Endothelial cell of umbilical vein (primary cell): ENCODE measurements at regions not wholly inside any gene's neighbourhood (a gene's known extent, or its start where the extent isn't known, plus 50 kb on each side); places are given as distances from the start of the nearest gene placed in this dataset.
A peak's percentile ranks its signal among the peaks of the same experiment; 100 is the strongest.

Experiments
- BruUV-seq: library from RNA; stranded (reverse); fragments of 400-500 nt; replicated peaks from 2 replicates; lab custom pipeline; 2021; lab: Mats Ljungman, UMichigan
- CTCF ChIA-PET: fragments of 300-600, 350-600 bp; sonication (Branson Sonifier 250); formaldehyde crosslinking; loops from one replicate; lab custom pipeline; 2021; ENCODE audit warnings: antibody characterized with exemption, inconsistent platforms; lab: Charles Lee
- POLR2A ChIA-PET: fragments of 300-600, 350-600 bp; sonication (Branson Sonifier 250); formaldehyde crosslinking; loops from one replicate; lab custom pipeline; 2021; ENCODE audit warnings: antibody characterized with exemption, inconsistent platforms; lab: Charles Lee
- DNase-seq: peaks from one replicate; pipeline ENCODE4 v3.0.0-alpha.2; 2011; ENCODE audit warnings: low read depth, low spot score
- FAIRE-seq: peaks from 2 replicates; lab custom pipeline; 2011; peaks lifted over from hg19 to GRCh38; lab: Jason Lieb, UNC
- H2AFZ ChIP-seq: 2 replicates; pipeline ENCODE4 v1.6.0; 2012; ENCODE audit warnings: low read depth, low read length, control low read depth, inconsistent platforms
- H3K27ac ChIP-seq: 2 replicates; pipeline ENCODE4 v1.5.1; 2011; ENCODE audit warnings: low read depth, mild to moderate bottlenecking, control low read depth, low read length, moderate library complexity; ENCODE audit not compliant: insufficient read depth
- H3K27me3 ChIP-seq, 2 experiments: 2 replicates each; pipeline versions ENCODE4 v1.6.0 to v1.6.1; 2011; ENCODE audit warnings: low read length in 2 of 2, mixed read lengths in 1 of 2; ENCODE audit not compliant: control insufficient read depth in 2 of 2, insufficient read depth in 2 of 2
- H3K36me3 ChIP-seq, 2 experiments: 2 replicates in 1 of 2; 3 replicates in 1 of 2; pipeline ENCODE4 v1.5.1; 2011; ENCODE audit warnings: low read length in 2 of 2, mild to moderate bottlenecking in 1 of 2, moderate library complexity in 1 of 2; ENCODE audit not compliant: control insufficient read depth in 2 of 2, insufficient read depth in 2 of 2; ENCODE audit errors: extremely low read depth in 1 of 2
- H3K4me1 ChIP-seq: 3 replicates; pipeline ENCODE4 v1.5.1; 2011; ENCODE audit warnings: mild to moderate bottlenecking, low read length; ENCODE audit not compliant: control insufficient read depth, insufficient read depth; ENCODE audit errors: extremely low read depth
- H3K4me2 ChIP-seq: 2 replicates; pipeline ENCODE4 v1.6.1; 2011; ENCODE audit warnings: low read length, control low read depth, mixed read lengths; ENCODE audit not compliant: insufficient read depth
- H3K4me3 ChIP-seq, 3 experiments: fragments of 200-600 bp in 1 of 3; sonication (generic), shearing (Covaris generic) in 1 of 3; replicated peaks in 1 of 3; 2 replicates each; pipeline ENCODE4 v1.5.1; 2011 to 2016; ENCODE audit warnings: control low read depth in 3 of 3, low read length in 3 of 3, mild to moderate bottlenecking in 2 of 3, inconsistent platforms in 1 of 3, low read depth in 1 of 3, moderate library complexity in 1 of 3; ENCODE audit not compliant: insufficient read depth in 1 of 3
- H3K79me2 ChIP-seq: 2 replicates; pipeline ENCODE4 v1.6.0; 2012; ENCODE audit warnings: low read length, inconsistent platforms; ENCODE audit not compliant: control insufficient read depth, insufficient read depth
- H3K9ac ChIP-seq: replicated peaks from 2 replicates; pipeline ENCODE3; 2011; ENCODE audit warnings: low read length, control low read depth; ENCODE audit not compliant: insufficient read depth; ENCODE audit errors: extremely low read depth
- H3K9me1 ChIP-seq: replicated peaks from 3 replicates; pipeline ENCODE4 v1.6.0; 2011; ENCODE audit warnings: mild to moderate bottlenecking, low read length; ENCODE audit not compliant: control insufficient read depth, insufficient read depth; ENCODE audit errors: extremely low read depth
- H3K9me3 ChIP-seq: replicated peaks from 2 replicates; pipeline ENCODE4 v1.5.1; 2012; ENCODE audit warnings: low read length, inconsistent platforms; ENCODE audit not compliant: control insufficient read depth, insufficient read depth
- H4K20me1 ChIP-seq: replicated peaks from 2 replicates; pipeline ENCODE3; 2011; ENCODE audit warnings: mild to moderate bottlenecking, low read length; ENCODE audit not compliant: control insufficient read depth, insufficient read depth; ENCODE audit errors: extremely low read depth
- EZH2 ChIP-seq: IDR thresholded peaks from 2 replicates; pipeline ENCODE4 v1.6.1; 2012; ENCODE audit warnings: borderline replicate concordance, low read depth, mild to moderate bottlenecking, moderate library complexity, low read length, inconsistent platforms; ENCODE audit not compliant: severe bottlenecking
- FOS ChIP-seq: IDR thresholded peaks from 2 replicates; pipeline ENCODE4 v1.6.1; 2011; ENCODE audit warnings: mild to moderate bottlenecking, low read length, moderate library complexity, borderline replicate concordance; ENCODE audit not compliant: insufficient read depth
- GATA2 ChIP-seq: IDR thresholded peaks from 2 replicates; pipeline ENCODE4 v1.7.0; 2011; ENCODE audit warnings: low read depth, mild to moderate bottlenecking, moderate library complexity, mixed read lengths, low read length; ENCODE audit not compliant: insufficient read length, insufficient read depth
- JUN ChIP-seq: IDR thresholded peaks from 2 replicates; pipeline ENCODE4 v1.6.1; 2011; ENCODE audit warnings: borderline replicate concordance, low read depth; ENCODE audit not compliant: insufficient read length, insufficient read depth
- MAX ChIP-seq: IDR thresholded peaks from 2 replicates; pipeline ENCODE4 v1.6.1; 2011; ENCODE audit not compliant: insufficient read depth, insufficient read length
- MYC ChIP-seq: IDR thresholded peaks from one replicate; pipeline ENCODE4 v1.6.1; 2011; ENCODE audit warnings: mild to moderate bottlenecking, low read depth, low read length
- POLR2A ChIP-seq: IDR thresholded peaks from 2 replicates; pipeline ENCODE4 v1.6.1; 2012; ENCODE audit warnings: low read depth, mild to moderate bottlenecking, control low read depth, low read length
- POLR2AphosphoS5 ChIP-seq: IDR thresholded peaks from 2 replicates; pipeline ENCODE4 v1.6.1; 2012; ENCODE audit warnings: low read depth, mild to moderate bottlenecking, control low read depth, low read length, moderate library complexity; ENCODE audit not compliant: insufficient read depth
- dilution Hi-C: fragments of 300-500 bp; cut with MboI; formaldehyde crosslinking; loops from one replicate; pipeline ENCODE4 v1.15.0; 2019; ENCODE audit warnings: low sequenced_read_pairs; ENCODE audit not compliant: extremely low pct_ligation_motif_present
- intact Hi-C: fragments of 100-400 bp; cut with micrococcal nuclease; formaldehyde crosslinking; loops from one replicate; pipeline ENCODE4 v1.10.0; 2022
- TF ChIP-seq, protein P1 (sequence below), 2 donors: IDR thresholded peaks; 1 replicate in 1 of 2; 2 replicates in 1 of 2; pipeline ENCODE4 v1.5.1; 2011; ENCODE audit warnings: low read length in 2 of 2, mild to moderate bottlenecking in 2 of 2, moderate library complexity in 2 of 2, control low read depth in 1 of 2, inconsistent platforms in 1 of 2, low read depth in 1 of 2; ENCODE audit not compliant: insufficient read depth in 1 of 2; ENCODE audit errors: extremely low read depth in 1 of 2

- Histone ChIP-seq H3K9me3 (no peaks in the 10 kb centered on the region), H3K79me2 (no peaks in the 10 kb centered on the region), H3K27ac (no peak overlapping the region), H3K9me1 (no peaks in the 10 kb centered on the region), H3K36me3 (no peaks in the 10 kb centered on the region), H3K9ac (no peak overlapping the region), H2AFZ (peak overlapping the region; percentile 48), H3K4me1 (peaks cover 7% of the 10 kb centered on the region), H3K27me3 (no peaks in the 10 kb centered on the region), H3K4me3 (no peak overlapping the region), H3K4me2 (no peak overlapping the region), H4K20me1 (no peaks in the 10 kb centered on the region)
- TF ChIP-seq MYC (no peak), MAX (no peak), JUN (no peak)
- TF ChIP-seq, protein P1, sequence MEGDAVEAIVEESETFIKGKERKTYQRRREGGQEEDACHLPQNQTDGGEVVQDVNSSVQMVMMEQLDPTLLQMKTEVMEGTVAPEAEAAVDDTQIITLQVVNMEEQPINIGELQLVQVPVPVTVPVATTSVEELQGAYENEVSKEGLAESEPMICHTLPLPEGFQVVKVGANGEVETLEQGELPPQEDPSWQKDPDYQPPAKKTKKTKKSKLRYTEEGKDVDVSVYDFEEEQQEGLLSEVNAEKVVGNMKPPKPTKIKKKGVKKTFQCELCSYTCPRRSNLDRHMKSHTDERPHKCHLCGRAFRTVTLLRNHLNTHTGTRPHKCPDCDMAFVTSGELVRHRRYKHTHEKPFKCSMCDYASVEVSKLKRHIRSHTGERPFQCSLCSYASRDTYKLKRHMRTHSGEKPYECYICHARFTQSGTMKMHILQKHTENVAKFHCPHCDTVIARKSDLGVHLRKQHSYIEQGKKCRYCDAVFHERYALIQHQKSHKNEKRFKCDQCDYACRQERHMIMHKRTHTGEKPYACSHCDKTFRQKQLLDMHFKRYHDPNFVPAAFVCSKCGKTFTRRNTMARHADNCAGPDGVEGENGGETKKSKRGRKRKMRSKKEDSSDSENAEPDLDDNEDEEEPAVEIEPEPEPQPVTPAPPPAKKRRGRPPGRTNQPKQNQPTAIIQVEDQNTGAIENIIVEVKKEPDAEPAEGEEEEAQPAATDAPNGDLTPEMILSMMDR (IDR thresholded peaks at IDR 0.05; ENCODE audit: extremely low read depth in 1 of 2, insufficient read depth in 1 of 2, low read depth in 1 of 2, low read length in 2 of 2): no peak
- dilution Hi-C loops: no loop called here
- intact Hi-C loops: no loop called here
- FAIRE-seq (no peak), DNase-seq (peak; percentile 41)
- CTCF ChIA-PET: no interaction called here
- POLR2A ChIA-PET: no interaction called here
- no TSS peak for BruUV-seq
Observed at GRCh38 chr12:75834591-75834990, 197.0 kb downstream of the PHLDA1 start.

DNA sequence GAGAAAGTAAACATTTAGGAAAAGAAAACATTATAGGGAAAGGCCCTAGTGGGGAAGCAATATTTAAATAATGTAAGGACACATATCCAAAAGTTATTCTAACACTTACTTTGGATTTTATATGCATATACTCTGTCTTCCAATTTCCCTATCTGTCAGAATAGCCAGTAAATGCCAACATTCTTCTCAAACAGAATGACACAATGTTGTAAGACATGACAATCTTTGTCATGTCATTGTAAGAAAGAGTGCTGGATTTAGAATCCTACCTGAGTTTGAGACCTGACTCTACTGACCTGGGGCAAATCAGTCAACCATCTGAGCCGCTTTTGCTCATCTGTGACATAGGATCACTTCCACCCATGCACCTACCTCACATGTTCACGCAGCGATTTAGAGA is 198.3 kb downstream of the PHLDA1 start:
- Histone ChIP-seq H3K27ac (no peak overlapping the region), H3K4me3 (no peak overlapping the region), H2AFZ (no peak overlapping the region), H3K9me3 (no peaks in the 10 kb centered on the region), H3K9me1 (no peaks in the 10 kb centered on the region), H3K4me1 (peaks cover 7% of the 10 kb centered on the region), H3K27me3 (no peaks in the 10 kb centered on the region), H3K9ac (no peak overlapping the region), H3K36me3 (no peaks in the 10 kb centered on the region), H4K20me1 (no peaks in the 10 kb centered on the region), H3K79me2 (no peaks in the 10 kb centered on the region), H3K4me2 (no peak overlapping the region)
- ChIA-PET CTCF (no interaction called here), POLR2A (no interaction called here)
- intact Hi-C loops: no loop called here
- DNase-seq (no peak), FAIRE-seq (no peak)
- no TSS peak for BruUV-seq
- dilution Hi-C loops: no loop called here
- TF ChIP-seq GATA2 (no peak), MYC (no peak), POLR2A (no peak), POLR2AphosphoS5 (no peak), FOS (no peak), EZH2 (no peak), MAX (no peak)
- TF ChIP-seq, protein P1 (IDR thresholded peaks at IDR 0.05; ENCODE audit: extremely low read depth in 1 of 2, insufficient read depth in 1 of 2, low read depth in 1 of 2, low read length in 2 of 2): no peak
